HCT116 (cell line): ENCODE measurements at regions not wholly inside any gene's neighbourhood (a gene's known extent, or its start where the extent isn't known, plus 50 kb on each side); places are given as distances from the start of the nearest gene placed in this dataset.

Source experiments
- ATAC-seq: fragments of 200-7000 bp; cut with Tn5 transposase; 2 replicates; pipeline ENCODE4 v1.9.1; 2020; ENCODE audit warnings: mild to moderate bottlenecking, moderate library complexity
- BruUV-seq: library from RNA; stranded (reverse); fragments of 400-500 nt; replicated peaks from 2 replicates; lab custom pipeline; 2021; lab: Mats Ljungman, UMichigan
- CTCF ChIA-PET: fragments of 300-600 bp; sonication (Branson Sonifier 250); formaldehyde crosslinking; loops from one replicate; lab custom pipeline; 2021; ENCODE audit warnings: antibody characterized with exemption; lab: Charles Lee
- POLR2A ChIA-PET: fragments of 300-600, 350-600 bp; sonication (Branson Sonifier 250); formaldehyde crosslinking; loops from one replicate; lab custom pipeline; 2021; ENCODE audit warnings: antibody characterized with exemption; lab: Charles Lee
- RAD21 ChIA-PET, 2 experiments: fragments of 300-600 bp; sonication (Branson Sonifier 250); formaldehyde crosslinking; loops; one replicate each; lab custom pipeline; 2023; ENCODE audit warnings: low total read pairs in 2 of 2; ENCODE audit not compliant: uncharacterized antibody in 2 of 2, unreplicated experiment in 2 of 2, low non-redundant PET in 1 of 2; lab: Charles Lee
- DNase-seq: peaks from one replicate; pipeline ENCODE4 v3.0.0-alpha.2; 2010; ENCODE audit warnings: low read depth, low spot score
- H2AFZ ChIP-seq: fragments of 200-600 bp; shearing (Covaris generic), sonication (generic); 2 replicates; pipeline ENCODE4 v1.6.1; 2017; ENCODE audit warnings: low read depth, mixed run types, mixed read lengths, antibody characterized with exemption, low read length; ENCODE audit not compliant: poor library complexity, severe bottlenecking
- H3K27ac ChIP-seq: 2 replicates; pipeline ENCODE4 v1.5.1; 2012; ENCODE audit warnings: low read depth, low read length
- H3K27me3 ChIP-seq: fragments of 200-600 bp; sonication (generic); 2 replicates; pipeline ENCODE4 v1.6.1; 2016; ENCODE audit warnings: mixed run types, low read length, mixed read lengths; ENCODE audit not compliant: insufficient read depth
- H3K36me3 ChIP-seq, 2 experiments: fragments of 200-500 bp in 1 of 2; fragments of 200-600 bp in 1 of 2; sonication (Bioruptor generic) in 1 of 2; sonication (generic) in 1 of 2; 2 replicates each; pipeline versions ENCODE4 v1.5.1 to v1.6.1; 2014 to 2016; ENCODE audit warnings: low read length in 2 of 2, inconsistent platforms in 1 of 2, mixed read lengths in 1 of 2, mixed run types in 1 of 2; ENCODE audit not compliant: insufficient read depth in 2 of 2, control insufficient read depth in 1 of 2
- H3K4me1 ChIP-seq, 2 experiments: fragments of 200-600 bp in 1 of 2; sonication (generic) in 1 of 2; 2 replicates each; pipeline versions ENCODE4 v1.5.1 to v1.6.1; 2012 to 2017; ENCODE audit warnings: low read length in 2 of 2, inconsistent platforms in 1 of 2, mild to moderate bottlenecking in 1 of 2, mixed read lengths in 1 of 2, mixed run types in 1 of 2, moderate library complexity in 1 of 2; ENCODE audit not compliant: insufficient read depth in 2 of 2, control insufficient read depth in 1 of 2
- H3K4me2 ChIP-seq: fragments of 200-600 bp; sonication (generic); 2 replicates; pipeline ENCODE4 v1.6.1; 2017; ENCODE audit warnings: mixed run types, low read length, mixed read lengths
- H3K4me3 ChIP-seq, 2 experiments: fragments of 200-600 bp in 1 of 2; sonication (generic) in 1 of 2; replicated peaks in 1 of 2; 2 replicates each; pipeline ENCODE4 v1.5.1; 2011 to 2016; ENCODE audit warnings: low read length in 2 of 2, control low read depth in 1 of 2, low read depth in 1 of 2, mild to moderate bottlenecking in 1 of 2, mixed read lengths in 1 of 2, mixed run types in 1 of 2
- H3K79me2 ChIP-seq: fragments of 200-600 bp; sonication (generic); 2 replicates; pipeline ENCODE4 v1.6.1; 2017; ENCODE audit warnings: mild to moderate bottlenecking, mixed run types, low read length, moderate library complexity, mixed read lengths; ENCODE audit not compliant: insufficient read depth
- H3K9ac ChIP-seq: fragments of 200-600 bp; sonication (generic); 2 replicates; pipeline ENCODE4 v1.6.1; 2016; ENCODE audit warnings: low read length, mixed read lengths
- H3K9me2 ChIP-seq: fragments of 200-600 bp; sonication (generic), shearing (Covaris generic); 2 replicates; pipeline ENCODE4 v1.6.1; 2017; ENCODE audit warnings: mixed run types, mild to moderate bottlenecking, moderate library complexity; ENCODE audit not compliant: insufficient read depth
- H3K9me3 ChIP-seq, 2 experiments: fragments of 200-500 bp in 1 of 2; fragments of 200-600 bp in 1 of 2; sonication (Bioruptor generic) in 1 of 2; sonication (generic) in 1 of 2; 2 replicates each; pipeline ENCODE4 v1.6.1; 2014 to 2017; ENCODE audit warnings: low read length in 2 of 2, mixed read lengths in 2 of 2, inconsistent platforms in 1 of 2, low read depth in 1 of 2, mild to moderate bottlenecking in 1 of 2, mixed run types in 1 of 2, moderate library complexity in 1 of 2; ENCODE audit not compliant: control insufficient read depth in 1 of 2, insufficient read depth in 1 of 2
- H4K20me1 ChIP-seq: fragments of 200-600 bp; sonication (generic), shearing (Covaris generic); 2 replicates; pipeline ENCODE4 v1.6.1; 2017; ENCODE audit warnings: mixed run types, mild to moderate bottlenecking, moderate library complexity; ENCODE audit not compliant: insufficient read depth
- CBX3 ChIP-seq: IDR thresholded peaks from 2 replicates; pipeline ENCODE4 v1.6.1; 2012; ENCODE audit warnings: low read depth
- CEBPB ChIP-seq: IDR thresholded peaks from 2 replicates; pipeline ENCODE4 v1.6.1; 2012; ENCODE audit warnings: low read depth
- EGR1 ChIP-seq: IDR thresholded peaks from 2 replicates; pipeline ENCODE4 v1.6.1; 2012; ENCODE audit warnings: low read depth
- ELF1 ChIP-seq: IDR thresholded peaks from 2 replicates; pipeline ENCODE4 v1.6.1; 2012; ENCODE audit warnings: low read depth, borderline replicate concordance
- EZH2phosphoT487 ChIP-seq: fragments of 200-600 bp; IDR thresholded peaks from 2 replicates; pipeline ENCODE4 v1.6.1; 2018; ENCODE audit warnings: antibody characterized with exemption, borderline replicate concordance
- JUND ChIP-seq: IDR thresholded peaks from 2 replicates; pipeline ENCODE4 v1.6.1; 2012
- POLR2A ChIP-seq: IDR thresholded peaks from 2 replicates; pipeline ENCODE4 v1.7.0; 2011; ENCODE audit warnings: borderline replicate concordance; ENCODE audit not compliant: insufficient read depth, insufficient read length; ENCODE audit errors: extremely low read depth
- POLR2AphosphoS5 ChIP-seq: IDR thresholded peaks from 2 replicates; pipeline ENCODE4 v1.6.1; 2011; ENCODE audit warnings: mild to moderate bottlenecking, low read depth, low read length, moderate library complexity
- SIN3A ChIP-seq: IDR thresholded peaks from 2 replicates; pipeline ENCODE4 v1.6.1; 2012; ENCODE audit warnings: low read depth
- SP1 ChIP-seq: IDR thresholded peaks from 2 replicates; pipeline ENCODE4 v1.6.1; 2012; ENCODE audit warnings: low read depth
- TCF7L2 ChIP-seq: IDR thresholded peaks from 2 replicates; pipeline ENCODE4 v1.7.0; 2011; ENCODE audit warnings: borderline replicate concordance, inconsistent platforms; ENCODE audit not compliant: insufficient read depth, insufficient read length; ENCODE audit errors: extremely low read depth
- ZNF274 ChIP-seq: fragments of 200-500 bp; sonication (Bioruptor generic); IDR thresholded peaks from 2 replicates; pipeline ENCODE4 v1.6.1; 2014; ENCODE audit warnings: mild to moderate bottlenecking, low read depth, low read length, inconsistent platforms
- intact Hi-C: fragments of 100-400 bp; cut with micrococcal nuclease; formaldehyde crosslinking; loops from 2 replicates; pipeline ENCODE4 v1.10.0; 2022
- TF ChIP-seq, protein P1 (sequence below), 3 experiments: fragments of 200-600 bp in 1 of 3; sonication (generic) in 1 of 3; IDR thresholded peaks in 2 of 3; conservative IDR thresholded peaks in 1 of 3; 2 replicates each; pipeline ENCODE4 v1.5.1; 2012 to 2017; ENCODE audit warnings: low read depth in 2 of 3, low read length in 2 of 3, antibody characterized with exemption in 1 of 3, borderline replicate concordance in 1 of 3, control low read depth in 1 of 3, mild to moderate bottlenecking in 1 of 3, mixed read lengths in 1 of 3, mixed run types in 1 of 3, moderate library complexity in 1 of 3; ENCODE audit not compliant: insufficient read depth in 1 of 3
- TF ChIP-seq, protein P2 (sequence below): IDR thresholded peaks from 2 replicates; pipeline ENCODE4 v1.6.1; 2012; ENCODE audit warnings: low read depth

DNA sequence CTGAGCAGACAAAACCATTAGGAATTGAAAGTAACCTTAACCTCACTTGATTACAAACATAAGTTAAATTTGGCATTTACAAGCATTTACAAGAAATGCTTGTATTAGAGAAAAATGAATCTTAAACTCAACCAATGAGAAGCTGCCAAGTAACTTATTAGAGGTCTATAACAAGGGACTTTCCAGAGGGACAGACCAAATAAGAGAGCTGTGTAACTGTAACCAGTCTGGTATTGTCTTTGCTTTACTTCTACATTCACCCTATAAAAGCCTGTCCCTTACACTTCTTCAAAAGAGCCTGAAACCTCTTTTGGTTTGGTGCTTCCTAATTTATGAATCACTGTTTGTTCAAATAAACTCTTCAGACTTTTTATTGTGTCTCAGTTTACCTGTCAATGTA is 450.0 kb upstream of the FAR2 start:
- RAD21 ChIA-PET: no interaction called here
- POLR2A ChIA-PET: no interaction called here
- H3K4me1 ChIP-seq: no peaks in the 10 kb centered on the region
- H3K27ac ChIP-seq: no peak overlapping the region
- DNase-seq: no peak
- H3K4me2 ChIP-seq: no peak overlapping the region
- no peaks in the 10 kb centered on the region for H3K79me2 ChIP-seq
- TF ChIP-seq ELF1: no peak
- TF ChIP-seq, protein P1, sequence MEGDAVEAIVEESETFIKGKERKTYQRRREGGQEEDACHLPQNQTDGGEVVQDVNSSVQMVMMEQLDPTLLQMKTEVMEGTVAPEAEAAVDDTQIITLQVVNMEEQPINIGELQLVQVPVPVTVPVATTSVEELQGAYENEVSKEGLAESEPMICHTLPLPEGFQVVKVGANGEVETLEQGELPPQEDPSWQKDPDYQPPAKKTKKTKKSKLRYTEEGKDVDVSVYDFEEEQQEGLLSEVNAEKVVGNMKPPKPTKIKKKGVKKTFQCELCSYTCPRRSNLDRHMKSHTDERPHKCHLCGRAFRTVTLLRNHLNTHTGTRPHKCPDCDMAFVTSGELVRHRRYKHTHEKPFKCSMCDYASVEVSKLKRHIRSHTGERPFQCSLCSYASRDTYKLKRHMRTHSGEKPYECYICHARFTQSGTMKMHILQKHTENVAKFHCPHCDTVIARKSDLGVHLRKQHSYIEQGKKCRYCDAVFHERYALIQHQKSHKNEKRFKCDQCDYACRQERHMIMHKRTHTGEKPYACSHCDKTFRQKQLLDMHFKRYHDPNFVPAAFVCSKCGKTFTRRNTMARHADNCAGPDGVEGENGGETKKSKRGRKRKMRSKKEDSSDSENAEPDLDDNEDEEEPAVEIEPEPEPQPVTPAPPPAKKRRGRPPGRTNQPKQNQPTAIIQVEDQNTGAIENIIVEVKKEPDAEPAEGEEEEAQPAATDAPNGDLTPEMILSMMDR (IDR thresholded peaks at IDR 0.05 in 2 of 3, conservative IDR thresholded peaks at IDR 0.05 in 1 of 3; ENCODE audit: borderline replicate concordance in 1 of 3, insufficient read depth in 1 of 3, low read depth in 2 of 3, low read length in 2 of 3): no peak
- TF ChIP-seq EGR1: no peak
- TF ChIP-seq, protein P2, sequence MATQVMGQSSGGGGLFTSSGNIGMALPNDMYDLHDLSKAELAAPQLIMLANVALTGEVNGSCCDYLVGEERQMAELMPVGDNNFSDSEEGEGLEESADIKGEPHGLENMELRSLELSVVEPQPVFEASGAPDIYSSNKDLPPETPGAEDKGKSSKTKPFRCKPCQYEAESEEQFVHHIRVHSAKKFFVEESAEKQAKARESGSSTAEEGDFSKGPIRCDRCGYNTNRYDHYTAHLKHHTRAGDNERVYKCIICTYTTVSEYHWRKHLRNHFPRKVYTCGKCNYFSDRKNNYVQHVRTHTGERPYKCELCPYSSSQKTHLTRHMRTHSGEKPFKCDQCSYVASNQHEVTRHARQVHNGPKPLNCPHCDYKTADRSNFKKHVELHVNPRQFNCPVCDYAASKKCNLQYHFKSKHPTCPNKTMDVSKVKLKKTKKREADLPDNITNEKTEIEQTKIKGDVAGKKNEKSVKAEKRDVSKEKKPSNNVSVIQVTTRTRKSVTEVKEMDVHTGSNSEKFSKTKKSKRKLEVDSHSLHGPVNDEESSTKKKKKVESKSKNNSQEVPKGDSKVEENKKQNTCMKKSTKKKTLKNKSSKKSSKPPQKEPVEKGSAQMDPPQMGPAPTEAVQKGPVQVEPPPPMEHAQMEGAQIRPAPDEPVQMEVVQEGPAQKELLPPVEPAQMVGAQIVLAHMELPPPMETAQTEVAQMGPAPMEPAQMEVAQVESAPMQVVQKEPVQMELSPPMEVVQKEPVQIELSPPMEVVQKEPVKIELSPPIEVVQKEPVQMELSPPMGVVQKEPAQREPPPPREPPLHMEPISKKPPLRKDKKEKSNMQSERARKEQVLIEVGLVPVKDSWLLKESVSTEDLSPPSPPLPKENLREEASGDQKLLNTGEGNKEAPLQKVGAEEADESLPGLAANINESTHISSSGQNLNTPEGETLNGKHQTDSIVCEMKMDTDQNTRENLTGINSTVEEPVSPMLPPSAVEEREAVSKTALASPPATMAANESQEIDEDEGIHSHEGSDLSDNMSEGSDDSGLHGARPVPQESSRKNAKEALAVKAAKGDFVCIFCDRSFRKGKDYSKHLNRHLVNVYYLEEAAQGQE: no peak
- no peak for TF ChIP-seq SP1
- no peak for TF ChIP-seq JUND
- TF ChIP-seq EZH2phosphoT487: no peak
- no peak for TF ChIP-seq TCF7L2
- TF ChIP-seq CBX3: no peak
- no peak for TF ChIP-seq CEBPB
- no peak for TF ChIP-seq POLR2A
- no peak for TF ChIP-seq POLR2AphosphoS5
- no peak for TF ChIP-seq ZNF274
- TF ChIP-seq SIN3A: no peak
- no peak overlapping the region for H3K9ac ChIP-seq
- no peaks in the 10 kb centered on the region for H4K20me1 ChIP-seq
- H3K9me3 ChIP-seq: no peaks in the 10 kb centered on the region
- CTCF ChIA-PET: no interaction called here
- no peaks in the 10 kb centered on the region for H3K27me3 ChIP-seq
- H3K4me3 ChIP-seq: no peak overlapping the region
- H2AFZ ChIP-seq: no peak overlapping the region
- no peaks in the 10 kb centered on the region for H3K36me3 ChIP-seq
- BruUV-seq: no TSS peak
- H3K9me2 ChIP-seq: no peaks in the 10 kb centered on the region
- intact Hi-C loops: no loop called here
- no peak for ATAC-seq
